Mesothelial cell of epicardium (in vitro differentiated cells): ENCODE measurements at regions not wholly inside any gene's neighbourhood (a gene's known extent, or its start where the extent isn't known, plus 50 kb on each side); places are given as distances from the start of the nearest gene placed in this dataset.

Experiments
- DNase-seq, 2 experiments: peaks; one replicate each; pipeline ENCODE4 v3.0.0; 2021; ENCODE audit warnings: low spot score in 2 of 2; ENCODE audit not compliant: unreplicated experiment in 2 of 2
- H3K27ac Mint-ChIP-seq: 2 replicates; pipeline ENCODE4 v1.8.0; 2021; ENCODE audit warnings: mixed read lengths
- H3K27me3 Mint-ChIP-seq: 2 replicates; pipeline ENCODE4 v1.8.0; 2021; ENCODE audit warnings: low read depth, mixed read lengths
- H3K36me3 Mint-ChIP-seq: 2 replicates; pipeline ENCODE4 v1.8.0; 2021; ENCODE audit warnings: mixed read lengths
- H3K4me1 Mint-ChIP-seq: 2 replicates; pipeline ENCODE4 v1.8.0; 2021; ENCODE audit warnings: mixed read lengths
- H3K4me3 Mint-ChIP-seq: 2 replicates; pipeline ENCODE4 v1.8.0; 2021; ENCODE audit warnings: mild to moderate bottlenecking, moderate library complexity, mixed read lengths
- H3K9me3 Mint-ChIP-seq: 2 replicates; pipeline ENCODE4 v1.8.0; 2021; ENCODE audit warnings: mixed read lengths
- TF ChIP-seq, protein P1 (sequence below): fragments of 200-600 bp; sonication (generic); IDR thresholded peaks from one replicate; pipeline ENCODE4 v1.5.0; 2021; ENCODE audit warnings: antibody characterized with exemption; ENCODE audit not compliant: unreplicated experiment

DNA sequence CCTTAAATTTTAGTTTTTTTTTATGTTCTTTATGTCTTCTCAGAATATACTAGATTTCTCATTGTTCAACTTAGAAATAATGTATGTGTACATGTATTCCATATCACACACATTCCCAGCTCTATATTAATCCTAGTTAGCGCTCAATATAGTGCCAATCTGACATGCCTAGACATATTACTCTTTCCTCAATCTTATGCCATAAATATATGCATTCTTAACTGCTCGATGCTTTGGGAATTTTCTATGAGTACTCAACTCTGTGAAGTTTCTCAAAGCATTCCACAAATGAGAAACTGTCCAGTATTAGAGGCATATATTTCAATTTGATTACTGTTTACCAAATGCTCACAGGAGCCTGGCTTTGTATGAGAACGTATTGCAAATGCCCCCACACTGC is 231.2 kb upstream of the VEGFC start:
- no peak overlapping the region for H3K4me3 Mint-ChIP-seq
- H3K9me3 Mint-ChIP-seq: peaks cover 36% of the 10 kb centered on the region
- no peaks in the 10 kb centered on the region for H3K4me1 Mint-ChIP-seq
- peaks cover 2% of the 10 kb centered on the region for H3K36me3 Mint-ChIP-seq
- TF ChIP-seq, protein P1, sequence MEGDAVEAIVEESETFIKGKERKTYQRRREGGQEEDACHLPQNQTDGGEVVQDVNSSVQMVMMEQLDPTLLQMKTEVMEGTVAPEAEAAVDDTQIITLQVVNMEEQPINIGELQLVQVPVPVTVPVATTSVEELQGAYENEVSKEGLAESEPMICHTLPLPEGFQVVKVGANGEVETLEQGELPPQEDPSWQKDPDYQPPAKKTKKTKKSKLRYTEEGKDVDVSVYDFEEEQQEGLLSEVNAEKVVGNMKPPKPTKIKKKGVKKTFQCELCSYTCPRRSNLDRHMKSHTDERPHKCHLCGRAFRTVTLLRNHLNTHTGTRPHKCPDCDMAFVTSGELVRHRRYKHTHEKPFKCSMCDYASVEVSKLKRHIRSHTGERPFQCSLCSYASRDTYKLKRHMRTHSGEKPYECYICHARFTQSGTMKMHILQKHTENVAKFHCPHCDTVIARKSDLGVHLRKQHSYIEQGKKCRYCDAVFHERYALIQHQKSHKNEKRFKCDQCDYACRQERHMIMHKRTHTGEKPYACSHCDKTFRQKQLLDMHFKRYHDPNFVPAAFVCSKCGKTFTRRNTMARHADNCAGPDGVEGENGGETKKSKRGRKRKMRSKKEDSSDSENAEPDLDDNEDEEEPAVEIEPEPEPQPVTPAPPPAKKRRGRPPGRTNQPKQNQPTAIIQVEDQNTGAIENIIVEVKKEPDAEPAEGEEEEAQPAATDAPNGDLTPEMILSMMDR: no peak
- no peak overlapping the region for H3K27ac Mint-ChIP-seq
- peaks cover 3% of the 10 kb centered on the region for H3K27me3 Mint-ChIP-seq
- DNase-seq: no peak

DNA sequence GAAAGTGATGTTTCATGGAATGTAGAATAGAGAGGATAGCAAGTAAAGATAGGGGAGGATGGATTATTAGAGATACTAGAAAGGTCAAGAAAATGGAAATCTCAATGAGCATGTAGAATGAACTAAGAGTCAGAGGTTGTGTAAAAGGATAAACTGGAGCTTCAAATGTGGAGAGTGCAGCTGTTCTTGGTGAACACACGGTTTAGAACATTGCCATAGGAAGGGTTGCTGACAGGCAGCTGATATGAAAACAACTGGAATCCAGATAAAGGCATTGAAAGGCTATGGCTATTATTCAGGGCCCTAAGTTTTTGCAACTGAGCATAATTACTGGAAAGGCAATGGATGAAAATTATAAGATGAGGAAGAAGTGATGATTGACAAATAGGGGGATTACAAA is 239.6 kb upstream of the VEGFC start:
- H3K4me3 Mint-ChIP-seq: no peak overlapping the region
- H3K4me1 Mint-ChIP-seq: no peaks in the 10 kb centered on the region
- no peak overlapping the region for H3K27ac Mint-ChIP-seq
- TF ChIP-seq, protein P1: no peak
- no peaks in the 10 kb centered on the region for H3K9me3 Mint-ChIP-seq
- DNase-seq: no peak
- H3K36me3 Mint-ChIP-seq: no peaks in the 10 kb centered on the region
- peaks cover 3% of the 10 kb centered on the region for H3K27me3 Mint-ChIP-seq

DNA sequence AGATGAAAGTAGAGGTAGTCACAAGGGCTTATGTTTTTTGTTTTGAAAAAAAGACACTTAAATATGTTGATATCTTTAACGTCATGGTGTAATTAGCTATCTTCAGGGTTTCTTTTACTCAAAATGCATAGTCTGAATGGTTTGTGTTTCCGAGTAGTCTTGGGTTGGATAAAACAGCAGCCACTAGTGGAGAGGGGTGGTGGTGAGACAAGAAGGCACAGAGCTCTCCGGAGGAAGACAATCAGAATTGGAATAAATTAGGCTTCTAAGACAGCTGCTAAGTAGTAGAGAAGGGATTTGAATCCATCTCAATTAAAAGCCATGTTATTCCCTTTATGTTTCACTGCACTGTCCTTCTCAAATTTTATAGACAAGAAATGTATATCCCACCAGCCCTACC is 240.4 kb upstream of the VEGFC start:
- peaks cover 5% of the 10 kb centered on the region for H3K9me3 Mint-ChIP-seq
- H3K36me3 Mint-ChIP-seq: no peaks in the 10 kb centered on the region
- H3K27ac Mint-ChIP-seq: no peak overlapping the region
- H3K27me3 Mint-ChIP-seq: peaks cover 3% of the 10 kb centered on the region
- no peak for DNase-seq
- TF ChIP-seq, protein P1: no peak
- H3K4me3 Mint-ChIP-seq: no peak overlapping the region
- no peaks in the 10 kb centered on the region for H3K4me1 Mint-ChIP-seq

DNA sequence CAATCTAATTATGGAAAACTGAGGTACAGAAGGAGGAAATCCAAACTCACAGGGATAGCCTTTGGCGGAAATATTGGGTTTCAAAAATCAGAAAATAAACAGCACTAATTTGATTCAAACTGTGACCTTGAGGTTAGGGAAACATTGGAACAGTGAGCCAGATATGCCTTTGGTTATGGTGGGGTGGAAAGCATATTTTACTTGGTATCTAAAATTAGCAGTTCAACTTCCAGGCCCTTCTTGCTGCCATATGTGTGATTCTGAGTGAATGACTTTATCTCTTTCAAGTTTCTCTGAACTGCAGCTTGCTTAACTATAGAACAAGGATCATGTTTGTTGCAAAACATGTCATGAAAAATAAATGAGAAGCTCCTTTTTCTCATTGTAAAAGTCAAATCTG is 240.9 kb upstream of the VEGFC start:
- Mint-ChIP-seq H3K36me3 (no peaks in the 10 kb centered on the region), H3K4me1 (no peaks in the 10 kb centered on the region), H3K9me3 (peaks cover 5% of the 10 kb centered on the region), H3K27me3 (peaks cover 3% of the 10 kb centered on the region), H3K4me3 (no peak overlapping the region), H3K27ac (no peak overlapping the region)
- no peak for DNase-seq
- TF ChIP-seq, protein P1: no peak

DNA sequence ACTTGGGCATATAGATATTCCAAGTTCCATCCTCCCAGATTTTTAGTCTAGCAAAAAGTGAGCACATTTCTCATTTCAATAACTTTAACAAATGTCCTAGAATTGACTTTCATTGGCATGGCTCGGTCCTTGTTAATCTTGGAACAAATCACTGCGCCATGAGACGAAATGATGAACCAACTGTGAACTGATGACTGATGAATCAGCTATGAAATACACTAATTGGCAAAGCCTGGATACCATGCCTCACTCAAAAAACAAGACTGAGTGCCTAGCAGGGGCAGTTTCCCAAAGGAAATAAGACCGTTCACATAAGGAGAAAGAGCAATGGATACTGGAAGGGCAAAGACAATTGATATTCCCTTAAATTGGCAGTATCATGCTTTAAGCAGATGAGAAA is 248.6 kb upstream of the VEGFC start:
- DNase-seq: no peak
- H3K27me3 Mint-ChIP-seq: peaks cover 13% of the 10 kb centered on the region
- H3K27ac Mint-ChIP-seq: no peak overlapping the region
- no peak overlapping the region for H3K4me3 Mint-ChIP-seq
- H3K4me1 Mint-ChIP-seq: no peaks in the 10 kb centered on the region
- no peaks in the 10 kb centered on the region for H3K36me3 Mint-ChIP-seq
- TF ChIP-seq, protein P1: no peak
- H3K9me3 Mint-ChIP-seq: peaks cover 5% of the 10 kb centered on the region
